ENCODE measurements at regions not wholly inside any gene's neighbourhood (a gene's known extent, or its start where the extent isn't known, plus 50 kb on each side); places are given as distances from the start of the nearest gene placed in this dataset.

DNA sequence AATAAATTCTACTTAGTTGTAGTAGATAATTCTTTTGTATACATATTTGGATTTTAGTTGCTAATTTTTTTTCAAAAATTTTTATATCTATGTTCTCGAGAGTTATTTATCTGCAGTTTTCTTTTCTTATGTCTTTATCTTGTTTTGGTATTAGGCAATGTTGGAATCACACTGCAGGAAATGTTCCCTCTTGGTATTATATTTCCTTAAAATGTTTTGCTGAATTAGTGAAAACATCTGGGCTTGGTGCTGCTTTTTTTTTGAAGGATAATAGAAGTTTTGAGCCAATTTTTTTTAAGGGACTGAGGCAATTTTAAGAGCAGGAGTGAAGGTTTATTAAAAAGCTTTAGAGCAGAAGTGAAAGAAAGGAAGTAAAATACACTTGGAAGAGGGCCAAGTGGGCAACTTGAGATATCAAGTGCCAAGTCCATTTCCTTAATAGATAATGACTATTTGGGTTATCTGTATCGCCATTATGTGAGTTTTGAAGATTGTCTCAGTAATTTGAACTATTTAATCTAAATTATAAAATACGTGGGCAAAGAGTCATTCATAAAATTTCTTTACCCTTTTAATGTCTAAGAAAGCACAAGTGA lies 1390.1 kb upstream of the CDH8 start:
- Mint-ChIP-seq H3K4me3 (no peak overlapping the region), H3K36me3 (ENCODE audit: insufficient read depth in 1 of 3, low read depth in 3 of 3) (no peaks in the 10 kb centered on the region; a peak in 1 of 7 replicates), H3K27ac (no peak overlapping the region), H3K27me3 (ENCODE audit: low read depth) (no peaks in the 10 kb centered on the region; the same call in 1 of the 2 replicates), H3K4me1 (no peaks in the 10 kb centered on the region), H3K9me3 (no peaks in the 10 kb centered on the region)
- H3K27me3 ChIP-seq (ENCODE audit: insufficient read depth, low read length), result no peaks in the 10 kb centered on the region
- TF ChIP-seq, protein P1, sequence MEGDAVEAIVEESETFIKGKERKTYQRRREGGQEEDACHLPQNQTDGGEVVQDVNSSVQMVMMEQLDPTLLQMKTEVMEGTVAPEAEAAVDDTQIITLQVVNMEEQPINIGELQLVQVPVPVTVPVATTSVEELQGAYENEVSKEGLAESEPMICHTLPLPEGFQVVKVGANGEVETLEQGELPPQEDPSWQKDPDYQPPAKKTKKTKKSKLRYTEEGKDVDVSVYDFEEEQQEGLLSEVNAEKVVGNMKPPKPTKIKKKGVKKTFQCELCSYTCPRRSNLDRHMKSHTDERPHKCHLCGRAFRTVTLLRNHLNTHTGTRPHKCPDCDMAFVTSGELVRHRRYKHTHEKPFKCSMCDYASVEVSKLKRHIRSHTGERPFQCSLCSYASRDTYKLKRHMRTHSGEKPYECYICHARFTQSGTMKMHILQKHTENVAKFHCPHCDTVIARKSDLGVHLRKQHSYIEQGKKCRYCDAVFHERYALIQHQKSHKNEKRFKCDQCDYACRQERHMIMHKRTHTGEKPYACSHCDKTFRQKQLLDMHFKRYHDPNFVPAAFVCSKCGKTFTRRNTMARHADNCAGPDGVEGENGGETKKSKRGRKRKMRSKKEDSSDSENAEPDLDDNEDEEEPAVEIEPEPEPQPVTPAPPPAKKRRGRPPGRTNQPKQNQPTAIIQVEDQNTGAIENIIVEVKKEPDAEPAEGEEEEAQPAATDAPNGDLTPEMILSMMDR (conservative IDR thresholded peaks at IDR 0.05), result no peak
- H3K23ac ChIP-seq (ENCODE audit: insufficient read length, low read depth, low read length), result no peak overlapping the region
- no peak overlapping the region for H2BK120ac ChIP-seq (ENCODE audit: low read depth, low read length, poor library complexity, severe bottlenecking)
- no peak for DNase-seq
- no peak overlapping the region for H2AFZ ChIP-seq (ENCODE audit: low read length)
- H4K5ac ChIP-seq (ENCODE audit: insufficient read length, low read depth, low read length), result no peak overlapping the region
- H2BK12ac ChIP-seq (ENCODE audit: insufficient read length, low read depth, low read length), result no peak overlapping the region
- H2AK5ac ChIP-seq (ENCODE audit: insufficient read length, low read length), result no peak overlapping the region
- no peak overlapping the region for H4K91ac ChIP-seq (ENCODE audit: insufficient read length, low read depth, low read length)
- no peaks in the 10 kb centered on the region for H3K79me2 ChIP-seq (ENCODE audit: insufficient read depth, low read length)
- H3K9me3 ChIP-seq (ENCODE audit: control insufficient read depth, low read depth, low read length), result no peaks in the 10 kb centered on the region
- H3K23me2 ChIP-seq (ENCODE audit: insufficient read length, low read depth, low read length, poor library complexity, severe bottlenecking), result no peaks in the 10 kb centered on the region
- no peak overlapping the region for H3T11ph ChIP-seq (ENCODE audit: low read length)
- no peak overlapping the region for H3K4me2 ChIP-seq (ENCODE audit: insufficient read depth, insufficient read length, low read length)
- no peak overlapping the region for H3K14ac ChIP-seq (ENCODE audit: insufficient read depth, low read length)
- no peak overlapping the region for H3K27ac ChIP-seq (ENCODE audit: insufficient read length, low read depth, low read length)
- no peak overlapping the region for H2BK20ac ChIP-seq (ENCODE audit: low read depth, low read length, poor library complexity, severe bottlenecking)
- no peaks in the 10 kb centered on the region for H3K4me1 ChIP-seq (ENCODE audit: insufficient read depth, low read length)
- no peak overlapping the region for H3K18ac ChIP-seq (ENCODE audit: insufficient read length, low read depth, low read length)
- no peak overlapping the region for H3K4ac ChIP-seq (ENCODE audit: low read depth, low read length)
- H3K9ac ChIP-seq (ENCODE audit: extremely low read depth, insufficient read length, low read length), result no peak overlapping the region
- WGBS (ENCODE audit: extremely low coverage, insufficient read length, low lambda C conversion rate), result no CpG with 5 or more reads among the region's 3 CpGs
- H4K8ac ChIP-seq (replicated peaks; ENCODE audit: insufficient read length, low read depth, low read length), result no peak overlapping the region
- no peak overlapping the region for H2BK5ac ChIP-seq (ENCODE audit: insufficient read length, low read length)
- no peaks in the 10 kb centered on the region for H4K20me1 ChIP-seq (ENCODE audit: control insufficient read depth, insufficient read depth, insufficient read length)
- no peak overlapping the region for H3K56ac ChIP-seq (ENCODE audit: insufficient read length, low read depth, low read length)
- H2BK15ac ChIP-seq (ENCODE audit: low read depth, low read length), result no peak overlapping the region
- no peaks in the 10 kb centered on the region for H3K79me1 ChIP-seq (ENCODE audit: insufficient read depth, low read depth, low read length, poor library complexity, severe bottlenecking)

Data from H9 (cell line).